HG03342 (cell line): ENCODE measurements at regions not wholly inside any gene's neighbourhood (a gene's known extent, or its start where the extent isn't known, plus 50 kb on each side); places are given as distances from the start of the nearest gene placed in this dataset.

Experiments used
- ATAC-seq: cut with Tn5 transposase; IDR thresholded peaks from one replicate; pipeline ENCODE4 v1.9.1; 2021; ENCODE audit warnings: mild to moderate bottlenecking, moderate library complexity; ENCODE audit not compliant: unreplicated experiment

GRCh38 chr15:100809587-100809986 lies 70.0 kb upstream of the ALDH1A3 start:
- no peak for ATAC-seq

GRCh38 chr15:100810229-100810628 lies 69.4 kb upstream of the ALDH1A3 start:
- no peak for ATAC-seq

GRCh38 chr15:100810831-100811230 lies 68.8 kb upstream of the ALDH1A3 start:
- no peak for ATAC-seq

- ATAC-seq: no peak
These were observed 66.8 kb upstream of the ALDH1A3 start for GRCh38 chr15:100812802-100813201.

- no peak for ATAC-seq
These were observed 60.7 kb upstream of the ALDH1A3 start for GRCh38 chr15:100818927-100819326.

- no peak for ATAC-seq
These were observed 59.1 kb upstream of the ALDH1A3 start for GRCh38 chr15:100820528-100820927.

- no peak for ATAC-seq
These were observed 58.3 kb upstream of the ALDH1A3 start for GRCh38 chr15:100821327-100821726.

GRCh38 chr15:100824211-100824610 lies 55.4 kb upstream of the ALDH1A3 start:
- no peak for ATAC-seq

GRCh38 chr15:100829457-100829856 lies 50.2 kb upstream of the ALDH1A3 start:
- ATAC-seq: no peak
